T-helper 2 cell treated with Interferon-gamma antibody and Interleukin-4, amounts not matched to agents 5 μg/mL and 100 μg/mL, for 36 hours (primary cell): ENCODE measurements at regions not wholly inside any gene's neighbourhood (a gene's known extent, or its start where the extent isn't known, plus 50 kb on each side); places are given as distances from the start of the nearest gene placed in this dataset.

Experiments
- DNase-seq: peaks from one replicate; pipeline ENCODE4 v3.0.0; 2021; ENCODE audit warnings: low spot score
- H3K27ac Mint-ChIP-seq: one replicate; pipeline ENCODE4 v1.8.0; 2021; ENCODE audit warnings: mild to moderate bottlenecking, mixed read lengths
- H3K27me3 Mint-ChIP-seq: one replicate; pipeline ENCODE4 v1.8.0; 2021; ENCODE audit warnings: low read depth, mixed read lengths
- H3K36me3 Mint-ChIP-seq: one replicate; pipeline ENCODE4 v1.8.0; 2021; ENCODE audit warnings: low read depth, mixed read lengths
- H3K4me1 Mint-ChIP-seq: one replicate; pipeline ENCODE4 v1.8.0; 2021; ENCODE audit warnings: low read depth, mixed read lengths
- H3K4me3 Mint-ChIP-seq: one replicate; pipeline ENCODE4 v1.8.0; 2022; ENCODE audit warnings: mild to moderate bottlenecking, moderate library complexity, mixed read lengths
- H3K9me3 Mint-ChIP-seq: one replicate; pipeline ENCODE4 v1.8.0; 2021; ENCODE audit warnings: mixed read lengths

DNA sequence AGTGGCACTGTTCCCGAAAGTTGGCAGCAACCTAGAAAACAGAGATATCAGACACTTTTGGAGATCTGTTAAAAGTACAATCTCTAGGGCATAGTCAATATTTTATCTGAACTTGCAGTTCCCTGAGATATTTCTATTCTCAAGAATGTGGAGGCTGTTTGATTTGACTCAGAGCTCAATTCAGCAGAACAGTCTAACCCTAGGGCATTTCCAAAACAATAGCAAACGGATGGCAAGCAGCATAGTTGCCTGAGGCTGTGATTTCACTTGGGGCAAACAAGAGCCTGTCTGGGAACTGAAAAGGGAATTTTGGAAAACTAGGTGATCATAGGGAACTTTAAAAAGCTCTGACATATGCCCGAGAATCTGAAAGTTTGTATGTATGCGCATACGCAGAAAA, 772.8 kb upstream of the LRRTM1 start:
- no peaks in the 10 kb centered on the region for H3K27me3 Mint-ChIP-seq
- no peaks in the 10 kb centered on the region for H3K36me3 Mint-ChIP-seq
- no peak for DNase-seq
- no peak overlapping the region for H3K27ac Mint-ChIP-seq
- H3K9me3 Mint-ChIP-seq = peaks cover 19% of the 10 kb centered on the region
- H3K4me1 Mint-ChIP-seq = no peaks in the 10 kb centered on the region
- no peak overlapping the region for H3K4me3 Mint-ChIP-seq

DNA sequence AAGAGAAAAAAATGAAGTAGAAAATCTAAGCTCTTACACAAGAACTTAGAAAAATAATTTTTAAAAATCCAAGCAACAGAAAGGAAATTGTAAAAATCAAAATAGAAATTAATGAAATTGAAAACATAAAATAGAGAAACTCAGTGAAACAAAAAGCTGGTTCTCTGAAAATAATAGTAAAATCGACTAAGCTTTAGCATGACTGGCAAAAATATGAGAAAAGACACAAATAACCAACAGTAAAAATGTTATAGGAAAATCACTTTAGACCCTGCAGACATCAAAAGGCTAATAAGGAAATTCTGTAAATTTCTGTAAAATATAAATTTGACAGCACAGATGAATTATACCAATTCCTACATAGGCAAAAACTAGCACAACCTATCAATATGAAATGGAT, 768.9 kb upstream of the LRRTM1 start:
- Mint-ChIP-seq H3K4me3 (no peak overlapping the region), H3K4me1 (no peaks in the 10 kb centered on the region), H3K27me3 (no peaks in the 10 kb centered on the region), H3K27ac (no peak overlapping the region), H3K36me3 (no peaks in the 10 kb centered on the region), H3K9me3 (peaks cover 12% of the 10 kb centered on the region)
- no peak for DNase-seq

DNA sequence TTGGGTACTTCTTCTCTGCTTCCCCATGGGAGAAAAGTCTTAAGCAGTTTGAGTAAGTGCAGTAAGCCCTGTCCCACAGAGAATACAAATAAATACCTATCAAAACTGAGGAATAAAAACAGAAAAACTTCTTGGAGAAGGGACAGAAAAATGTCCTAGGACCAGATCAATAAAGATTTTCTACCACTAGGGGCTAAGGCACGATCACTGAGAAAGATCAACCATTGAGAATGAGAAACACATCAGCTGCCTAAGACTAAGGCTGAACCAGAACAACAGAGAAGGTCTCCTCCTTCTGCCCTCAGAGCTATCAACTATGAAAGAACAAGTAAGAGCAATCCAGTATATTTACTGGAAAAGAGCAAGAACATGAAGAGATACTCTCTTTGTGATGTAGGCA, 763.6 kb upstream of the LRRTM1 start:
- H3K9me3 Mint-ChIP-seq = peaks cover 16% of the 10 kb centered on the region
- no peak overlapping the region for H3K27ac Mint-ChIP-seq
- H3K4me3 Mint-ChIP-seq = no peak overlapping the region
- no peak for DNase-seq
- no peaks in the 10 kb centered on the region for H3K27me3 Mint-ChIP-seq
- no peaks in the 10 kb centered on the region for H3K36me3 Mint-ChIP-seq
- H3K4me1 Mint-ChIP-seq = no peaks in the 10 kb centered on the region

- H3K4me3 Mint-ChIP-seq = no peak overlapping the region
- no peak for DNase-seq
- no peaks in the 10 kb centered on the region for H3K4me1 Mint-ChIP-seq
- peaks cover 33% of the 10 kb centered on the region for H3K9me3 Mint-ChIP-seq
- no peaks in the 10 kb centered on the region for H3K27me3 Mint-ChIP-seq
- H3K27ac Mint-ChIP-seq = no peak overlapping the region
- H3K36me3 Mint-ChIP-seq = no peaks in the 10 kb centered on the region
Measured at GRCh38 chr2:81061016-81061415, 756.5 kb upstream of the LRRTM1 start.

- Mint-ChIP-seq H3K9me3 (peaks cover 39% of the 10 kb centered on the region), H3K27ac (no peak overlapping the region), H3K36me3 (no peaks in the 10 kb centered on the region), H3K4me3 (no peak overlapping the region), H3K27me3 (no peaks in the 10 kb centered on the region), H3K4me1 (no peaks in the 10 kb centered on the region)
- DNase-seq = no peak
Measured at GRCh38 chr2:81050580-81051095, 746.1 kb upstream of the LRRTM1 start.

- Mint-ChIP-seq H3K4me1 (no peaks in the 10 kb centered on the region), H3K27ac (no peak overlapping the region), H3K27me3 (no peaks in the 10 kb centered on the region), H3K9me3 (peaks cover 68% of the 10 kb centered on the region), H3K36me3 (no peaks in the 10 kb centered on the region), H3K4me3 (no peak overlapping the region)
- DNase-seq = no peak
Measured at GRCh38 chr2:81043681-81044080, 739.1 kb upstream of the LRRTM1 start.

DNA sequence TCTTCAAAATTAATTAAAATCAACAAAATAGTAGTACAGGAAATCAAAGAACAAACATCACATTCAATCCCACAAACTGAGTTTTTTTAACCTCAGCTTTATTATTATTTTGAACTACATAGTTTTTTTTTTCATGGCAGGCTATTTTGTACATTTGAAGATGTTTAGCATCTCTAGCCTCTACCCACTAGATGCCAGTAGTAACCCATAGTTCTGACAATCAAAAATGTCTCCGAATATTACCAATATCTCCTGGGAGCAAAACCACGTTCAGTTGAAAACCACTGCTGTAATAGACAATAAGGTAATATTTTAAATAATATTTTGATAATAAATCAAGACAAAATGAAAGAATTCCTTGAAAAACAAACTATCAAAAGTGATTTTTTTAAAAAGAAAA, 702.6 kb upstream of the LRRTM1 start:
- H3K4me1 Mint-ChIP-seq = no peaks in the 10 kb centered on the region
- no peak overlapping the region for H3K27ac Mint-ChIP-seq
- peaks cover 33% of the 10 kb centered on the region for H3K9me3 Mint-ChIP-seq
- no peaks in the 10 kb centered on the region for H3K27me3 Mint-ChIP-seq
- H3K36me3 Mint-ChIP-seq = no peaks in the 10 kb centered on the region
- no peak for DNase-seq
- H3K4me3 Mint-ChIP-seq = no peak overlapping the region

DNA sequence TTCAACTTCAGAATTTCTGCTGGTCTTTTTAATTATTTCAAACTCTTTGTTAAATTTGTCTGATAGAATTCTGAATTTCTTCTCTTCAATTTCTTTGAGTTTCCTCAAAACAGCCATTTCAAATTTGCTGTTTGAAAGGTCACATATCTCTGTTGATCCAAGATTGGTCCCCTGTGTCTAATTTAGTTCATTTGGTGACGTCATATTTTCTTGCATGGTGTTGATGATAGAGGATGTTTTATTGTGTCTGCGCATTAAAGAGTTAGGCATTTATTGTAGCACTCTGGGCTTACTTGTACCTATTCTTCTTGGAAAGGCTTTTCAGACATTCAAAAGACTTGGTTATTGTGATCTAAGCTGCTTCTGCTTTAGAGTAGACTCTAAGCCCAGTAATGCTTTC, 698.4 kb upstream of the LRRTM1 start:
- Mint-ChIP-seq H3K27me3 (no peaks in the 10 kb centered on the region), H3K27ac (no peak overlapping the region), H3K9me3 (peaks cover 61% of the 10 kb centered on the region), H3K4me3 (no peak overlapping the region), H3K4me1 (no peaks in the 10 kb centered on the region), H3K36me3 (no peaks in the 10 kb centered on the region)
- DNase-seq = no peak

GRCh38 chr2:80987466-80987865, 682.9 kb upstream of the LRRTM1 start:
- no peak for DNase-seq
- Mint-ChIP-seq H3K36me3 (no peaks in the 10 kb centered on the region), H3K27ac (no peak overlapping the region), H3K9me3 (peaks cover 62% of the 10 kb centered on the region), H3K4me3 (no peak overlapping the region), H3K27me3 (no peaks in the 10 kb centered on the region), H3K4me1 (no peaks in the 10 kb centered on the region)

DNA sequence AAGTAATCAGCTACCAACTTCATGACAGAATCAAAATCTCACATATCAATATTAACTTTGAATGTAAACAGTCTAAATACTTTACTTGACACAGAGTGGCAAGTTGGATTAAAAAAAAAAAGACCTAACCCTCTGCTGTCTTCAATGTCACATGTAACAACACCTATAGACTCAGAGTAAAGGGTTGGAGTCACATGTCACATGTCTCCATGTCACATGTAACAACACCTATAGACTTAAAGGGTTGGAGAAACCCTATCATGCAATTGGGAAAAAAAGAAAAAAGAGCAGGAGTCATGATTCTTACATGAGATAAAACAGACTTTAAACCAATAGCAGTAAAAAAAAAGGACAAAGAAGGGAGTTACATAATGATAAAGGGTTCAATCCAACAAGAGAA, 665.3 kb upstream of the LRRTM1 start:
- H3K36me3 Mint-ChIP-seq = no peaks in the 10 kb centered on the region
- no peak overlapping the region for H3K4me3 Mint-ChIP-seq
- no peaks in the 10 kb centered on the region for H3K4me1 Mint-ChIP-seq
- H3K27me3 Mint-ChIP-seq = no peaks in the 10 kb centered on the region
- no peak overlapping the region for H3K27ac Mint-ChIP-seq
- H3K9me3 Mint-ChIP-seq = peaks cover 74% of the 10 kb centered on the region
- no peak for DNase-seq

DNA sequence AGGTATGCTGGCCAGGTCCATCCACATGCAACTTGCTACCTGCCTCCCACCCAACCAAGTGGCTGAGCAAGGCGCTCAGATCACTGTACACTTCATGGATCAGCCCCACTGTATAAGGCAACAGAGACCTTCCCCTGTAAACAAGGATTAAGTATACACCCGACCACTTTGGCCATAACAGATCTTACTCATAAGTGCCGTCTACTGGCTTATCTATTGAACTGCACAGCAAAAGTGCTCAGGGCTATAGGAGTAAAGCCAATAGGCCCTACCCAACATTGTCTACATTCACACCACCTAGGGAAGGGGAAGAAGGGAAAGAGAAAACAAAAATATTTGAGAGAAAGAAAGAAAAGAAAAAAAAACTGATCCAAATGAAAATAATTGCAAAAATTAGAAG, 663.9 kb upstream of the LRRTM1 start:
- no peak for DNase-seq

GRCh38 chr2:80947601-80948130, 643.1 kb upstream of the LRRTM1 start:
- Mint-ChIP-seq H3K4me1 (no peaks in the 10 kb centered on the region), H3K36me3 (no peaks in the 10 kb centered on the region), H3K9me3 (peaks cover 38% of the 10 kb centered on the region), H3K27ac (no peak overlapping the region), H3K4me3 (no peak overlapping the region), H3K27me3 (no peaks in the 10 kb centered on the region)
- no peak for DNase-seq

More for the DNA sequence above, 663.9 kb upstream of the LRRTM1 start:
- H3K4me1 Mint-ChIP-seq = no peaks in the 10 kb centered on the region
- H3K36me3 Mint-ChIP-seq = no peaks in the 10 kb centered on the region
- H3K9me3 Mint-ChIP-seq = peaks cover 75% of the 10 kb centered on the region
- H3K27me3 Mint-ChIP-seq = no peaks in the 10 kb centered on the region
- H3K4me3 Mint-ChIP-seq = no peak overlapping the region
- H3K27ac Mint-ChIP-seq = no peak overlapping the region

- no peaks in the 10 kb centered on the region for H3K27me3 Mint-ChIP-seq
- H3K36me3 Mint-ChIP-seq = no peaks in the 10 kb centered on the region
- H3K27ac Mint-ChIP-seq = no peak overlapping the region
- peaks cover 26% of the 10 kb centered on the region for H3K9me3 Mint-ChIP-seq
- no peak for DNase-seq
- no peaks in the 10 kb centered on the region for H3K4me1 Mint-ChIP-seq
- H3K4me3 Mint-ChIP-seq = no peak overlapping the region
Measured at GRCh38 chr2:80943487-80943886, 638.9 kb upstream of the LRRTM1 start.

- Mint-ChIP-seq H3K36me3 (no peaks in the 10 kb centered on the region), H3K27me3 (no peaks in the 10 kb centered on the region), H3K27ac (no peak overlapping the region), H3K4me3 (no peak overlapping the region), H3K4me1 (no peaks in the 10 kb centered on the region), H3K9me3 (peaks cover 26% of the 10 kb centered on the region)
- no peak for DNase-seq
Measured at GRCh38 chr2:80942766-80943165, 638.2 kb upstream of the LRRTM1 start.

GRCh38 chr2:80938463-80938862, 633.9 kb upstream of the LRRTM1 start:
- no peaks in the 10 kb centered on the region for H3K36me3 Mint-ChIP-seq
- peaks cover 47% of the 10 kb centered on the region for H3K9me3 Mint-ChIP-seq
- no peaks in the 10 kb centered on the region for H3K27me3 Mint-ChIP-seq
- H3K27ac Mint-ChIP-seq = no peak overlapping the region
- no peak for DNase-seq
- no peak overlapping the region for H3K4me3 Mint-ChIP-seq
- no peaks in the 10 kb centered on the region for H3K4me1 Mint-ChIP-seq
